Osteocyte (in vitro differentiated cells): ENCODE measurements at regions not wholly inside any gene's neighbourhood (a gene's known extent, or its start where the extent isn't known, plus 50 kb on each side); places are given as distances from the start of the nearest gene placed in this dataset.

Experiments used
- DNase-seq: peaks from one replicate; pipeline ENCODE4 v3.0.0; 2021; ENCODE audit warnings: mixed read lengths; ENCODE audit not compliant: unreplicated experiment; ENCODE audit errors: extremely low spot score
- H3K27ac Mint-ChIP-seq: one replicate; pipeline ENCODE4 v1.8.0; 2021; ENCODE audit warnings: mild to moderate bottlenecking, mixed read lengths; ENCODE audit not compliant: unreplicated experiment
- H3K27me3 Mint-ChIP-seq: one replicate; pipeline ENCODE4 v1.8.0; 2021; ENCODE audit warnings: mixed read lengths; ENCODE audit not compliant: unreplicated experiment
- H3K36me3 Mint-ChIP-seq: one replicate; pipeline ENCODE4 v1.8.0; 2021; ENCODE audit warnings: mixed read lengths; ENCODE audit not compliant: unreplicated experiment
- H3K4me1 Mint-ChIP-seq: one replicate; pipeline ENCODE4 v1.8.0; 2021; ENCODE audit warnings: mixed read lengths; ENCODE audit not compliant: unreplicated experiment
- H3K4me3 Mint-ChIP-seq: one replicate; pipeline ENCODE4 v1.8.0; 2021; ENCODE audit warnings: mild to moderate bottlenecking, moderate library complexity, mixed read lengths; ENCODE audit not compliant: unreplicated experiment
- H3K9me3 Mint-ChIP-seq: one replicate; pipeline ENCODE4 v1.8.0; 2021; ENCODE audit warnings: mixed read lengths; ENCODE audit not compliant: unreplicated experiment
- TF ChIP-seq, protein P1 (sequence below): fragments of 200-600 bp; sonication (generic); IDR thresholded peaks from 2 replicates; pipeline ENCODE4 v1.5.0; 2021; ENCODE audit warnings: antibody characterized with exemption, mild to moderate bottlenecking, moderate library complexity

- Mint-ChIP-seq H3K4me1 (no peaks in the 10 kb centered on the region), H3K27ac (no peak overlapping the region), H3K36me3 (no peaks in the 10 kb centered on the region), H3K27me3 (no peaks in the 10 kb centered on the region), H3K4me3 (no peak overlapping the region), H3K9me3 (peaks cover 4% of the 10 kb centered on the region)
- DNase-seq: no peak
- TF ChIP-seq, protein P1, sequence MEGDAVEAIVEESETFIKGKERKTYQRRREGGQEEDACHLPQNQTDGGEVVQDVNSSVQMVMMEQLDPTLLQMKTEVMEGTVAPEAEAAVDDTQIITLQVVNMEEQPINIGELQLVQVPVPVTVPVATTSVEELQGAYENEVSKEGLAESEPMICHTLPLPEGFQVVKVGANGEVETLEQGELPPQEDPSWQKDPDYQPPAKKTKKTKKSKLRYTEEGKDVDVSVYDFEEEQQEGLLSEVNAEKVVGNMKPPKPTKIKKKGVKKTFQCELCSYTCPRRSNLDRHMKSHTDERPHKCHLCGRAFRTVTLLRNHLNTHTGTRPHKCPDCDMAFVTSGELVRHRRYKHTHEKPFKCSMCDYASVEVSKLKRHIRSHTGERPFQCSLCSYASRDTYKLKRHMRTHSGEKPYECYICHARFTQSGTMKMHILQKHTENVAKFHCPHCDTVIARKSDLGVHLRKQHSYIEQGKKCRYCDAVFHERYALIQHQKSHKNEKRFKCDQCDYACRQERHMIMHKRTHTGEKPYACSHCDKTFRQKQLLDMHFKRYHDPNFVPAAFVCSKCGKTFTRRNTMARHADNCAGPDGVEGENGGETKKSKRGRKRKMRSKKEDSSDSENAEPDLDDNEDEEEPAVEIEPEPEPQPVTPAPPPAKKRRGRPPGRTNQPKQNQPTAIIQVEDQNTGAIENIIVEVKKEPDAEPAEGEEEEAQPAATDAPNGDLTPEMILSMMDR: no peak
Observed at GRCh38 chr7:49112647-49113046, 188.3 kb downstream of the CDC14C start.

DNA sequence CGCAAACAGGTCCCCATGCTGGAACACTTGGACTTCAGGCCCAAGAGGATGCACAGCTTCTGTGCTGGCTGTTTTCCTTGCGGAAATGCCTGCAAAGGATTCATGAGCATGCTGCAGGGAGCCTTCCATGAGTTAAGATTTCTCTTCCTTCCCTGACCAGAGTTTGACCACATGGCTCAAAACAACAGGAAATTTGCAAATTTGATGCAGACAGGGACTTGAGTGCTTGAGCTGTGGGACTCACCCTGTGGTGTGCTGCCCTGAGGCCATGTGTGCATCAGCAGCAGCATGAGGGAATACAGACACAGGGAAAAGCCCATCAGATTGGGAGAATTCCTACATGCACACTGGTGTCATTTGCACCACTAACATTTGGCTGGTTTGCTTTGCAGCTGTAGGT is 195.4 kb downstream of the CDC14C start:
- H3K4me1 Mint-ChIP-seq: no peaks in the 10 kb centered on the region
- no peaks in the 10 kb centered on the region for H3K27me3 Mint-ChIP-seq
- TF ChIP-seq, protein P1: no peak
- H3K36me3 Mint-ChIP-seq: no peaks in the 10 kb centered on the region
- DNase-seq: no peak
- no peak overlapping the region for H3K4me3 Mint-ChIP-seq
- peaks cover 4% of the 10 kb centered on the region for H3K9me3 Mint-ChIP-seq
- H3K27ac Mint-ChIP-seq: no peak overlapping the region

- H3K4me3 Mint-ChIP-seq: no peak overlapping the region
- no peaks in the 10 kb centered on the region for H3K36me3 Mint-ChIP-seq
- H3K27me3 Mint-ChIP-seq: no peaks in the 10 kb centered on the region
- H3K9me3 Mint-ChIP-seq: peaks cover 4% of the 10 kb centered on the region
- DNase-seq: no peak
- TF ChIP-seq, protein P1: no peak
- H3K27ac Mint-ChIP-seq: no peak overlapping the region
- H3K4me1 Mint-ChIP-seq: no peaks in the 10 kb centered on the region
Observed at GRCh38 chr7:49125246-49125645, 200.9 kb downstream of the CDC14C start.

DNA sequence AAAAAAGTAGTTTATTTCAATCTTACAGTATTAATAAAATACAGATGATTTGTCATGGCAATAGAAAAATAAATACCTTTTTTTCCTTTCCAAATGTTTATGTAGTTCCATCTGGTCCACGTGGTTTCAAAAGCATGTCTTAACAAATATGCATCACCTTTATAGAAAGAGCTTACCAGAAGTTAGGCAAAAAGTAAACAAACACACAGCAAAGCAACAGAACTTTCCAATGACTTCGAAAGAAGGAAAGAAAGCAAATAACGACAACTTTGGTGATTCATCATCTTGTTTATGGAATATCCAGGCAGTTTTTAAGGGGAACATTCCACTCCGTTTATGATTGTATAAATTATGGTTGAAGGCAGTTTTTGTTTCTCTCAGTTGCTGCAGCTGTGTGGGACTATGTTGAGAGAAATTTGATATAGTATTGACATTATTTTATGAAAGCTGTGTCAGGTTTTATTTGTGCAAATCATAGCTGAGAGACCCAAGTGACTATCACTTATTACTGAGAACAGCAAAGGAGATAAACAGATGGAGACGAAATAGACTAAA is 203.1 kb downstream of the CDC14C start:
- H3K4me1 Mint-ChIP-seq: no peaks in the 10 kb centered on the region
- no peak for DNase-seq
- TF ChIP-seq, protein P1: no peak
- no peaks in the 10 kb centered on the region for H3K36me3 Mint-ChIP-seq
- H3K4me3 Mint-ChIP-seq: no peak overlapping the region
- no peaks in the 10 kb centered on the region for H3K27me3 Mint-ChIP-seq
- no peak overlapping the region for H3K27ac Mint-ChIP-seq
- no peaks in the 10 kb centered on the region for H3K9me3 Mint-ChIP-seq

- Mint-ChIP-seq H3K9me3 (peaks cover 13% of the 10 kb centered on the region), H3K27me3 (no peaks in the 10 kb centered on the region), H3K4me1 (no peaks in the 10 kb centered on the region), H3K27ac (no peak overlapping the region), H3K36me3 (no peaks in the 10 kb centered on the region), H3K4me3 (no peak overlapping the region)
- no peak for DNase-seq
- TF ChIP-seq, protein P1: no peak
Observed at GRCh38 chr7:49137978-49138377, 213.6 kb downstream of the CDC14C start.
